ENCODE measurements at regions not wholly inside any gene's neighbourhood (a gene's known extent, or its start where the extent isn't known, plus 50 kb on each side); places are given as distances from the start of the nearest gene placed in this dataset.

DNA sequence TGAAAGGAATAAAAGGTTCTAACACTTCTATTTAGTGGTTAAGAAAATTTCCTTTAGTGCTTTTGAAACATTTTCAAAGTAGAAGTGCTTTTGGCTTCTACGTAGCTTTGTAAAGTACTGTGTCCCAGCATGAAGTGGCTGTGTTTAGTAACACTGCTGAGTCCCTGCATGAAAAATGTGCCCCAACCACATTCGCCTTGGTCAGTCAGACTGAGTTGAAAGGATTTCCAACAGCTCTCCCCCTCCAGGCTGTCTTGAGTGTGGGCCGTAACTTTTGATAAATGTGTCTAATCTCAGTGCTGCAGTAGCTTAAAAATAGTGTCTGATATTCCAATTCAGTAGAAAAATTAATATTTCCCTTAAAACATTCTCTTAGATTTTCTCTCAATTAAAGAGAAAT, 115.0 kb downstream of the NR1D2 start:
- Histone ChIP-seq H3K4me2 (ENCODE audit: unreplicated experiment) (peak overlapping the region; percentile 67), H3K9me3 (ENCODE audit: low read depth) (no peaks in the 10 kb centered on the region), H2AFZ (peak overlapping the region; percentile 55), H3K27ac (peak overlapping the region; percentile 37), H3K4me3 (peak overlapping the region; percentile 45), H3K9ac (peak overlapping the region; percentile 37), H3K4me1 (ENCODE audit: insufficient read depth) (peaks cover 14% of the 10 kb centered on the region), H4K20me1 (ENCODE audit: insufficient read depth) (no peaks in the 10 kb centered on the region), H3K27me3 (replicated peaks; ENCODE audit: insufficient read depth) (no peaks in the 10 kb centered on the region), H3K36me3 (ENCODE audit: low read depth) (no peaks in the 10 kb centered on the region), H3K9me2 (ENCODE audit: insufficient read depth) (no peaks in the 10 kb centered on the region), H3F3A (ENCODE audit: insufficient read depth) (peaks cover 11% of the 10 kb centered on the region), H3K79me2 (ENCODE audit: insufficient read depth) (no peaks in the 10 kb centered on the region)
- in situ Hi-C loops (cut with MboI): no loop called here
- TF ChIP-seq EZH2 (IDR thresholded peaks at IDR 0.05; ENCODE audit: insufficient read depth, poor library complexity, severe bottlenecking) (no peak), EZH2phosphoT487 (IDR thresholded peaks at IDR 0.05; ENCODE audit: insufficient read depth, low read depth) (no peak)
- DNase-seq: peak; percentile 86
- WGBS, 2 experiments (ENCODE audit: low coverage in 1 of 2, low lambda C conversion rate in 2 of 2, missing lambda C conversion rate in 2 of 2): 6 to 7% methylated on average over 3 of the region's 3 CpGs

DNA sequence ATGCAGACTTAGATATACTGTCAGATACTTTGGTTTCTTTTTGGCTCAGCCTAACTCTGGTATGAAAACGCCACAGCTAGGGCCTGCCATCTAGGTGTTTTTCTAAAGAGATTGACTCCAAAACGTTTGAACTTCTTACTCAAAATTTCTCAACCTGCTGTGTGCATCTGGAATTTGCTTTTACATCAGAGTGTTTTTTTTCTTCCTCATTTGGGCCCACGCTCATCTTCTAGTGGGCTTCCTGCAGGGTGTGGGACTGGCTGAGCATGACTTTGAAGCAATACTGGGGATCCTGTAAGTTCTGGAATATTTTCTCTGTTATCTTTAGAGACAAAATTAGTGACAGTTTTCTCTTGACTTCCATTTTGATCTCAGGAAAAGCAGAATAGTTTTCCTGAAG, 117.8 kb downstream of the NR1D2 start:
- H4K20me1 ChIP-seq (ENCODE audit: insufficient read depth): no peaks in the 10 kb centered on the region
- H3K27ac ChIP-seq: no peak overlapping the region
- TF ChIP-seq EZH2 (IDR thresholded peaks at IDR 0.05; ENCODE audit: insufficient read depth, poor library complexity, severe bottlenecking) (no peak), EZH2phosphoT487 (IDR thresholded peaks at IDR 0.05; ENCODE audit: insufficient read depth, low read depth) (no peak)
- H3K36me3 ChIP-seq (ENCODE audit: low read depth): no peaks in the 10 kb centered on the region
- no peaks in the 10 kb centered on the region for H3K9me3 ChIP-seq (ENCODE audit: low read depth)
- no peaks in the 10 kb centered on the region for H3K9me2 ChIP-seq (ENCODE audit: insufficient read depth)
- H3K4me2 ChIP-seq (ENCODE audit: unreplicated experiment): no peak overlapping the region
- H3K27me3 ChIP-seq (replicated peaks; ENCODE audit: insufficient read depth): no peaks in the 10 kb centered on the region
- H3K4me1 ChIP-seq (ENCODE audit: insufficient read depth): peaks cover 14% of the 10 kb centered on the region
- H3F3A ChIP-seq (ENCODE audit: insufficient read depth): peaks cover 16% of the 10 kb centered on the region
- H3K4me3 ChIP-seq: no peak overlapping the region
- H3K79me2 ChIP-seq (ENCODE audit: insufficient read depth): no peaks in the 10 kb centered on the region
- 72 to 74% methylated on average over 3 of the region's 3 CpGs for WGBS, 2 experiments (ENCODE audit: low coverage in 1 of 2, low lambda C conversion rate in 2 of 2, missing lambda C conversion rate in 2 of 2)
- H3K9ac ChIP-seq: no peak overlapping the region
- in situ Hi-C loops (cut with MboI): no loop called here
- H2AFZ ChIP-seq: no peak overlapping the region
- no peak for DNase-seq

All from GM23248 (cell line).